ENCODE measurements at regions not wholly inside any gene's neighbourhood (a gene's known extent, or its start where the extent isn't known, plus 50 kb on each side); places are given as distances from the start of the nearest gene placed in this dataset.

- no peak for TF ChIP-seq CTCF (IDR thresholded peaks at IDR 0.05)
- Histone ChIP-seq H3K4me3 (replicated peaks in 1 of 3; ENCODE audit: low read depth in 2 of 3, low read length in 3 of 3) (no peak overlapping the region), H3K9ac (ENCODE audit: insufficient read depth, low read length, poor library complexity, severe bottlenecking) (no peak overlapping the region), H3K27me3 (ENCODE audit: control insufficient read depth in 2 of 2, insufficient read depth in 2 of 2, low read length in 2 of 2) (no peaks in the 10 kb centered on the region), H4K20me1 (ENCODE audit: insufficient read depth, low read length) (no peaks in the 10 kb centered on the region), H3K4me1 (ENCODE audit: control insufficient read depth in 1 of 2, insufficient read depth in 2 of 2, low read length in 2 of 2) (peaks cover 36 to 39% of the 10 kb centered on the region in 2 donors), H2AFZ (ENCODE audit: insufficient read depth, low read depth, low read length, poor library complexity, severe bottlenecking) (no peak overlapping the region), H3K27ac (ENCODE audit: low read depth in 1 of 2, low read length in 2 of 2) (no peak overlapping the region), H3K36me3 (replicated peaks in 1 of 2; ENCODE audit: control insufficient read depth in 1 of 2, insufficient read depth in 2 of 2, low read length in 2 of 2) (no peaks in the 10 kb centered on the region), H3K9me3 (replicated peaks in 1 of 2; ENCODE audit: control insufficient read depth in 1 of 2, insufficient read depth in 1 of 2, low read length in 2 of 2) (peaks cover 19 to 21% of the 10 kb centered on the region in 2 donors), H3K4me2 (replicated peaks; ENCODE audit: extremely low read depth, low read length, poor library complexity, severe bottlenecking) (no peak overlapping the region), H3K79me2 (ENCODE audit: insufficient read depth, low read length) (no peaks in the 10 kb centered on the region)
- 86% methylated on average over 1 of the region's 2 CpGs for WGBS (ENCODE audit: insufficient coverage)
- H3K4me3 Mint-ChIP-seq, result peak overlapping the region in 1 of 2 donors; percentile 4
- peaks cover 13 to 25% (median 20%) of the 10 kb centered on the region in 7 donors for H3K9me3 Mint-ChIP-seq
- H3K27me3 Mint-ChIP-seq (ENCODE audit: low read depth in 3 of 3), result peaks cover 0 to 2% (median 0%) of the 10 kb centered on the region in 3 donors
- DNase-seq, result no peak
- peaks cover 7 to 8% of the 10 kb centered on the region in 2 donors for H3K36me3 Mint-ChIP-seq
- intact Hi-C loops (cut with micrococcal nuclease), result no loop called here
- no peak overlapping the region for H3K27ac Mint-ChIP-seq
- peaks cover 34% of the 10 kb centered on the region for H3K4me1 Mint-ChIP-seq
These were observed 201.2 kb upstream of the MYLIP start for GRCh38 chr6:15927531-15928225.

- 37% methylated on average over 3 of the region's 3 CpGs for WGBS (ENCODE audit: insufficient coverage)
- H3K9me3 Mint-ChIP-seq, result peaks cover 5 to 11% (median 7%) of the 10 kb centered on the region in 7 donors
These were observed 202.6 kb upstream of the MYLIP start for GRCh38 chr6:15926256-15926655.

More at GRCh38 chr6:15926256-15926655, 202.6 kb upstream of the MYLIP start:
- H3K79me2 ChIP-seq (ENCODE audit: insufficient read depth, low read length), result no peaks in the 10 kb centered on the region
- no peak for TF ChIP-seq CTCF (IDR thresholded peaks at IDR 0.05)
- H3K4me1 ChIP-seq (ENCODE audit: control insufficient read depth in 1 of 2, insufficient read depth in 2 of 2, low read length in 2 of 2), result peaks cover 38 to 46% of the 10 kb centered on the region in 2 donors
- no peak overlapping the region for H3K4me2 ChIP-seq (replicated peaks; ENCODE audit: extremely low read depth, low read length, poor library complexity, severe bottlenecking)
- H3K27me3 Mint-ChIP-seq (ENCODE audit: low read depth in 3 of 3), result peaks cover 0 to 2% (median 0%) of the 10 kb centered on the region in 3 donors
- H3K27ac Mint-ChIP-seq, result peak overlapping the region in 2 of 7 donors; percentile 59 to 65
- intact Hi-C loops (cut with micrococcal nuclease), result no loop called here
- no peak overlapping the region for H3K9ac ChIP-seq (ENCODE audit: insufficient read depth, low read length, poor library complexity, severe bottlenecking)
- H2AFZ ChIP-seq (ENCODE audit: insufficient read depth, low read depth, low read length, poor library complexity, severe bottlenecking), result peak overlapping the region; percentile 46
- no peak overlapping the region for H3K4me3 Mint-ChIP-seq
- no peaks in the 10 kb centered on the region for H4K20me1 ChIP-seq (ENCODE audit: insufficient read depth, low read length)
- H3K4me3 ChIP-seq (replicated peaks in 1 of 3; ENCODE audit: low read depth in 2 of 3, low read length in 3 of 3), result no peak overlapping the region
- DNase-seq, result no peak
- peaks cover 43% of the 10 kb centered on the region for H3K4me1 Mint-ChIP-seq
- no peaks in the 10 kb centered on the region for H3K27me3 ChIP-seq (ENCODE audit: control insufficient read depth in 2 of 2, insufficient read depth in 2 of 2, low read length in 2 of 2)
- no peaks in the 10 kb centered on the region for H3K36me3 ChIP-seq (replicated peaks in 1 of 2; ENCODE audit: control insufficient read depth in 1 of 2, insufficient read depth in 2 of 2, low read length in 2 of 2)
- peaks cover 8% of the 10 kb centered on the region in 2 donors for H3K9me3 ChIP-seq (replicated peaks in 1 of 2; ENCODE audit: control insufficient read depth in 1 of 2, insufficient read depth in 1 of 2, low read length in 2 of 2)
- H3K36me3 Mint-ChIP-seq, result peaks cover 5 to 7% of the 10 kb centered on the region in 2 donors
- H3K27ac ChIP-seq (ENCODE audit: low read depth in 1 of 2, low read length in 2 of 2), result no peak overlapping the region

All from CD14-positive monocyte (primary cell).